PFSK-1 (cell line): ENCODE measurements at regions not wholly inside any gene's neighbourhood (a gene's known extent, or its start where the extent isn't known, plus 50 kb on each side); places are given as distances from the start of the nearest gene placed in this dataset.

Experiments
- POLR2AphosphoS5 ChIP-seq: IDR thresholded peaks from 2 replicates; pipeline ENCODE4 v1.6.1; 2012; ENCODE audit warnings: low read depth, mild to moderate bottlenecking, control low read depth, low read length, moderate library complexity
- SIN3A ChIP-seq: IDR thresholded peaks from 2 replicates; pipeline ENCODE4 v1.6.1; 2012; ENCODE audit warnings: mild to moderate bottlenecking, low read length, moderate library complexity, borderline replicate concordance; ENCODE audit not compliant: insufficient read depth
- TAF1 ChIP-seq: IDR thresholded peaks from 2 replicates; pipeline ENCODE4 v1.6.1; 2012; ENCODE audit warnings: low read length, control low read depth, borderline replicate concordance; ENCODE audit not compliant: insufficient read depth

GRCh38 chr17:15894258-15894657, 50.7 kb upstream of the ADORA2B start:
- TF ChIP-seq POLR2AphosphoS5: no peak
- TF ChIP-seq SIN3A: no peak
- no peak for TF ChIP-seq TAF1
